SH-SY5Y (cell line): ENCODE measurements at regions not wholly inside any gene's neighbourhood (a gene's known extent, or its start where the extent isn't known, plus 50 kb on each side); places are given as distances from the start of the nearest gene placed in this dataset.

Experiments used
- GATA2 ChIP-seq: IDR thresholded peaks from 2 replicates; pipeline ENCODE4 v1.6.1; 2011; ENCODE audit warnings: mild to moderate bottlenecking, low read depth, low read length
- GATA3 ChIP-seq: IDR thresholded peaks from 2 replicates; pipeline ENCODE4 v1.6.1; 2011; ENCODE audit warnings: low read depth, mild to moderate bottlenecking, low read length, moderate library complexity

DNA sequence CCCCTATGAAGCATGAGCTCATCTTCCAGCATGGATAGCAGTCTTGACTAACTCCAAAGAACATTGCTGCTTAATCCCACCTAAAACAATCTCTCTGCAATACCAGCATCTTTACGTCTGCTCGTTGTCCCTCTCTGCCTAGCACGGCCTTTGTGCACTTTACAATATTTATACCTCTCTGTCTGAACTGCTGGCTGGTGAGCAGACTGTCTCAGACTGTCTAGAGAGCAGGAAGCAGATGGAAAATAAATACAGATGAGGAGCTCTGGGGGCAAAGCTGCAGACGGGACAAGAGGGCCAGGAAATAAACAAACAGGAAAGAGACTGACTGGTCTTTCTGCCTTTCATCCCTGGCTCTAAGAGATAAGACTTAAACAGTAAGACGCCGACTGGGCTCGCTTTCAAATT is 224.8 kb downstream of the ENC1 start:
- TF ChIP-seq GATA3 (no peak), GATA2 (no peak)
